ENCODE measurements at regions not wholly inside any gene's neighbourhood (a gene's known extent, or its start where the extent isn't known, plus 50 kb on each side); places are given as distances from the start of the nearest gene placed in this dataset.

- TF ChIP-seq, protein P1, sequence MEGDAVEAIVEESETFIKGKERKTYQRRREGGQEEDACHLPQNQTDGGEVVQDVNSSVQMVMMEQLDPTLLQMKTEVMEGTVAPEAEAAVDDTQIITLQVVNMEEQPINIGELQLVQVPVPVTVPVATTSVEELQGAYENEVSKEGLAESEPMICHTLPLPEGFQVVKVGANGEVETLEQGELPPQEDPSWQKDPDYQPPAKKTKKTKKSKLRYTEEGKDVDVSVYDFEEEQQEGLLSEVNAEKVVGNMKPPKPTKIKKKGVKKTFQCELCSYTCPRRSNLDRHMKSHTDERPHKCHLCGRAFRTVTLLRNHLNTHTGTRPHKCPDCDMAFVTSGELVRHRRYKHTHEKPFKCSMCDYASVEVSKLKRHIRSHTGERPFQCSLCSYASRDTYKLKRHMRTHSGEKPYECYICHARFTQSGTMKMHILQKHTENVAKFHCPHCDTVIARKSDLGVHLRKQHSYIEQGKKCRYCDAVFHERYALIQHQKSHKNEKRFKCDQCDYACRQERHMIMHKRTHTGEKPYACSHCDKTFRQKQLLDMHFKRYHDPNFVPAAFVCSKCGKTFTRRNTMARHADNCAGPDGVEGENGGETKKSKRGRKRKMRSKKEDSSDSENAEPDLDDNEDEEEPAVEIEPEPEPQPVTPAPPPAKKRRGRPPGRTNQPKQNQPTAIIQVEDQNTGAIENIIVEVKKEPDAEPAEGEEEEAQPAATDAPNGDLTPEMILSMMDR (conservative IDR thresholded peaks at IDR 0.05; ENCODE audit: low read depth, low read length) = no peak
- no peak for DNase-seq (ENCODE audit: low read depth)
Observed at GRCh38 chr5:62695274-62695673, 116.7 kb downstream of the LRRC70 start.

DNA sequence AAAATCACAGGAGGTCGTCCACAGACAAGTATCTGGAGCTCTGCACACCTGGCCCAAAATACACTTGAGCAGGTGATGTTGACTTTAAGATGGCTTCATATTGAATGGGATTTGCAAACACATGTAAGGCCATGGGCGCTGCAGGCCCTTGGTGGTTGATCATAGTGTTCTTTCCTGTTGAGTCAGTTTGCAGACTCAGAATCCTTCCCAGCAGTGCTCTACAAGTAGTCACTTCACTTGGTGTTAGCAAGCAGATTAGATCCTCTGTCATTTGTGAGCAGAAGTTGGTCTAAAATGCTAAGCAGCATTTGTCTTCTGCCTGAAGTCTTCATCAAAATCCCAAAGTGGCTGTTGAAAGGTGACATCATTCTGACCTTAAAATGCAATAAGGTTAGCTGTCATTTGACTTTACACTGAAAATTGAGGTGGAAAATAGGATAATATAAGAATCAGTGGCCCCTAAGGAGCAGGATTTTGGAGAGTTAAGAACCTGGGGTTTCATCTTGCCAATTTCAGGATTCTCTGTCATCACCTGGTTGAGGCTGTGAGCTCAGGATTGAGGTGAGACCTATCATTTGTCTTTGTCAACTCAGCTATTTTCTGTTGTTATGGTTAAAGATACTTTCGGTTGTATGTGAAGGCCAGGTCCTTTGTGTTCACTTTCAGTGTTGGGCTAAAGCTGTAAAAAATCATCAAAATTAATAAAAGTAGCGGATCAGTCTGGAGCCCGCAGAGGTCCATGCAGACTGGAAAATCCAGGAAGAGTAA is 114.5 kb downstream of the LRRC70 start:
- DNase-seq (ENCODE audit: low read depth) = no peak
- H3K4me3 ChIP-seq (ENCODE audit: low read length) = no peak overlapping the region
- TF ChIP-seq, protein P1 (conservative IDR thresholded peaks at IDR 0.05; ENCODE audit: low read depth, low read length) = no peak

More at GRCh38 chr5:62695274-62695673, 116.7 kb downstream of the LRRC70 start:
- no peak overlapping the region for H3K4me3 ChIP-seq (ENCODE audit: low read length)

GRCh38 chr5:62691946-62692345 is 113.3 kb downstream of the LRRC70 start:
- no peak overlapping the region for H3K4me3 ChIP-seq (ENCODE audit: low read length)
- TF ChIP-seq, protein P1 (conservative IDR thresholded peaks at IDR 0.05; ENCODE audit: low read depth, low read length) = no peak
- DNase-seq (ENCODE audit: low read depth) = no peak

DNA sequence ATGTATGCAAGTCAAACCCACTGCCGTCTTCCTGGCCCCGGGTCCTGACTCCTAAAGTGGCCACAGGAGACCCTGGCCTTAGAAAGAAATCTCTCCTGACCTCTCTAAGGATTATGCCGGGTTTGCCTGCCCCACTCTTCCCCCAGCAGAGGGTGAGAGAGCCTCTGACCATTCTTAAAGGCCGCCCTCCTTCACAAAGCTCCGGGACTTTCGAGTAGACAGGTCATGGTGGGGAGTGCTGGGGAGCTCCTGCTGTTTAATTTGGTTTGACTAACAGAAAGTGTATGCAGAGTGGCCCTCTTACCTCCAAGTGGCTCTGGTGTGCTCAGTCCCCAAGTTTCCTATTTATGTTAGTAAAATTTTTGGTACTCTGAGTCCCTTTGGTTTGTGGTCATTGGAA is 111.8 kb downstream of the LRRC70 start:
- no peak for DNase-seq (ENCODE audit: low read depth)
- no peak overlapping the region for H3K4me3 ChIP-seq (ENCODE audit: low read length)
- TF ChIP-seq, protein P1 (conservative IDR thresholded peaks at IDR 0.05; ENCODE audit: low read depth, low read length) = no peak

- no peak overlapping the region for H3K4me3 ChIP-seq (ENCODE audit: low read length)
- TF ChIP-seq, protein P1 (conservative IDR thresholded peaks at IDR 0.05; ENCODE audit: low read depth, low read length) = no peak
- DNase-seq (ENCODE audit: low read depth) = no peak
Observed at GRCh38 chr5:62689599-62690368, 111.2 kb downstream of the LRRC70 start.

DNA sequence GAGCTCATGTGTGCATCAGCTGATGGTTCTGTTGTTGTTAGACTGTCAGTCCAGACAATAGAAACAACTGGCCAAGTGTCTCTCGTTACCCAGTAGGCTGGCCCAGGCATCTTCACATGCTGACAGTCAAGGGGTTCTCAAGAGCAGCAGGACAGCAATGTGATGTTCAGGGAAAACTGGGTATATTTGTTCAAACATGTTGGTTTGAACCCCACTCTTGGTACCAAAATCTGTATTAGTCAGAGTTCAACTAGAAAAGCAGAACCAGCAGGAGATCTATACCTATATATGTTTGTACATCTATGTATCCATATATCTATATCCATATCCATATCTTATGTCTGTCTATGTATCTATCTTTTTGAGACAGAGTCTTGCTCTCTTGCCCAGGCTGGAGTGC is 108.1 kb downstream of the LRRC70 start:
- no peak for DNase-seq (ENCODE audit: low read depth)
- TF ChIP-seq, protein P1 (conservative IDR thresholded peaks at IDR 0.05; ENCODE audit: low read depth, low read length) = no peak
- H3K4me3 ChIP-seq (ENCODE audit: low read length) = no peak overlapping the region
